Vagina (tissue), 2 donors: ENCODE measurements at regions not wholly inside any gene's neighbourhood (a gene's known extent, or its start where the extent isn't known, plus 50 kb on each side); places are given as distances from the start of the nearest gene placed in this dataset.

Source experiments
- POLR2A ChIP-seq, 2 donors: fragments of 450-650 bp; IDR thresholded peaks; one replicate each; pipeline ENCODE4 v1.6.1; 2017; ENCODE audit warnings: antibody characterized with exemption in 2 of 2, mild to moderate bottlenecking in 2 of 2, moderate library complexity in 2 of 2
- POLR2AphosphoS5 ChIP-seq, 2 donors: sonication (generic); formaldehyde crosslinking; IDR thresholded peaks; one replicate each; pipeline ENCODE4 v1.9.0; 2017; ENCODE audit warnings: antibody characterized with exemption in 2 of 2, mild to moderate bottlenecking in 2 of 2, low read depth in 1 of 2; ENCODE audit not compliant: insufficient read depth in 1 of 2
- TF ChIP-seq, protein P1 (sequence below), 3 experiments: fragments of 450-650 bp in 2 of 3; fragments of 200-600 bp in 1 of 3; sonication (generic) in 1 of 3; IDR thresholded peaks; one replicate each; pipeline ENCODE4 v1.5.1; 2017 to 2019; ENCODE audit warnings: antibody characterized with exemption in 3 of 3, mild to moderate bottlenecking in 2 of 3, moderate library complexity in 2 of 3

DNA sequence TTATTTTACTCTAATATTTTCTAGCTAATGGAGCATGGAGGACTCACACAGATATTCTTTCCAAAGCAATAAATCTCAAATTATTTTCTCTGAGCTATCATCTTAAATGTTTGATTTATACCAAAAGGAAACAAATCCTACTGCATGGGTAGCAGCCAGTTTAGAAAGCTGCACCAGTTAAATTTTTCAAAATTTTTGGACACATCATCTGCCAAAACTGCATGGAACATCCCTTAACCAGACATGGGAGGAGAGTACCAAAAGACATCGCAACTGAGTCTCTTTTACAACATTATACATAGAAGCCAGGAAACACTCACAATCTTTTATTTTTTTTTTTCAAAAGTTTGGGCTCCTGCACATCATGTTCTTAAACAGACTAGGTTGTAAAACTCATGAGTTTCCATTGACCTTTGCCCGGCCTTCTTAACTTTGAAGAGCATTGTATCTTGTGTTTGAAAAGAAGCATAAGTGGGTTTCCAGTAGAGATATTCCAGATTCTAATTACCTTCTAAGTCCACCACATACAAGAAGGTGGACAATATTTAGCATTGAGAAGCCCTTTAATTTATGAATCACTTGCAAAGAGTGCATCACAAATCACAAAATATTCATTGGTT is 87.7 kb upstream of the HMGCLL1 start:
- TF ChIP-seq POLR2A (IDR thresholded peaks at IDR 0.05) (no peak), POLR2AphosphoS5 (IDR thresholded peaks at IDR 0.05; ENCODE audit: insufficient read depth in 1 of 2, low read depth in 1 of 2) (peak in 1 of 2 donors; percentile 37)
- TF ChIP-seq, protein P1, sequence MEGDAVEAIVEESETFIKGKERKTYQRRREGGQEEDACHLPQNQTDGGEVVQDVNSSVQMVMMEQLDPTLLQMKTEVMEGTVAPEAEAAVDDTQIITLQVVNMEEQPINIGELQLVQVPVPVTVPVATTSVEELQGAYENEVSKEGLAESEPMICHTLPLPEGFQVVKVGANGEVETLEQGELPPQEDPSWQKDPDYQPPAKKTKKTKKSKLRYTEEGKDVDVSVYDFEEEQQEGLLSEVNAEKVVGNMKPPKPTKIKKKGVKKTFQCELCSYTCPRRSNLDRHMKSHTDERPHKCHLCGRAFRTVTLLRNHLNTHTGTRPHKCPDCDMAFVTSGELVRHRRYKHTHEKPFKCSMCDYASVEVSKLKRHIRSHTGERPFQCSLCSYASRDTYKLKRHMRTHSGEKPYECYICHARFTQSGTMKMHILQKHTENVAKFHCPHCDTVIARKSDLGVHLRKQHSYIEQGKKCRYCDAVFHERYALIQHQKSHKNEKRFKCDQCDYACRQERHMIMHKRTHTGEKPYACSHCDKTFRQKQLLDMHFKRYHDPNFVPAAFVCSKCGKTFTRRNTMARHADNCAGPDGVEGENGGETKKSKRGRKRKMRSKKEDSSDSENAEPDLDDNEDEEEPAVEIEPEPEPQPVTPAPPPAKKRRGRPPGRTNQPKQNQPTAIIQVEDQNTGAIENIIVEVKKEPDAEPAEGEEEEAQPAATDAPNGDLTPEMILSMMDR (IDR thresholded peaks at IDR 0.05), result no peak
